HG03103 (cell line): ENCODE measurements at regions not wholly inside any gene's neighbourhood (a gene's known extent, or its start where the extent isn't known, plus 50 kb on each side); places are given as distances from the start of the nearest gene placed in this dataset.
"Not testable (repeated sequence)": the region's sequence is repeated elsewhere in the genome, so short reads cannot be mapped to it uniquely, and the experiment has no call there.

Experiments used
- ATAC-seq: cut with Tn5 transposase; IDR thresholded peaks from one replicate; pipeline ENCODE4 v1.9.1; 2021; ENCODE audit warnings: low read depth; ENCODE audit not compliant: unreplicated experiment

- ATAC-seq, result no peak
These were observed 726.7 kb upstream of the NR2F2 start for GRCh38 chr15:95603802-95604201.

DNA sequence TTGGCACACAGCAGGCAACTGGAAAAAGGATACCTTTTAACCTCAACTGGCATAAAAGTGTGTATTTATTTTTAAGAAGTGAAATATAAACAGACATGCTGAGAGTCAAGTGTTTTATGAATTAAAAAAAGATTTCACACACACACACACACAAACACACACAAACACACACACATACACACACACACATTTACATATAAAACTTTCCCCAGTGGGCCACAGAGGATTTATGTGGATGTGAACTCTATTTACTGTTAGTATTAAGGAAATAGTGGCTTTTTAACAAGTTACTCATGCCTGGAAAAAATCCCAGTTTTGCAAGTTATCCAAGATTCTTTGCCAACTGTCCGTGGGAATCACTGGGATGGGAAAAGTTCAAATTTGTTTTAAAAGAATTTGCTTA is 725.9 kb upstream of the NR2F2 start:
- no peak for ATAC-seq

DNA sequence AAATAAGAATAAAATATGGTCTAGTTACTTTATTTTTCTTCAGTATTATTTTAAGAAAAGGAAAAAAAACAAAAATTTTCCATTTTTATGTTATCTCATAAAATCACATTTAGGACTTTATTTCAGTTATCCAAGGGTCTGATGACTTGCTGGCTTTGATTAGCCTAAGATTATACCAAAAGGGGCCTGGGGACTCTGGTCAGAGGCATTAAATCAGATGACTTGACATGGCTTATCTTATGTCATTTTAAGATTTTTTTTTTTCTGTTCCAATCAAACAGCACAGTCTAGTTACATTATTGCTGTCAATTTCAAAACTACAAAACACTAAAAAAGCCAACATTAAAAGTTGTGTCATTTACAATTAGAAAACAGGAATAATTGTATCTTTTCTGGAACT is 725.4 kb upstream of the NR2F2 start:
- no peak for ATAC-seq

DNA sequence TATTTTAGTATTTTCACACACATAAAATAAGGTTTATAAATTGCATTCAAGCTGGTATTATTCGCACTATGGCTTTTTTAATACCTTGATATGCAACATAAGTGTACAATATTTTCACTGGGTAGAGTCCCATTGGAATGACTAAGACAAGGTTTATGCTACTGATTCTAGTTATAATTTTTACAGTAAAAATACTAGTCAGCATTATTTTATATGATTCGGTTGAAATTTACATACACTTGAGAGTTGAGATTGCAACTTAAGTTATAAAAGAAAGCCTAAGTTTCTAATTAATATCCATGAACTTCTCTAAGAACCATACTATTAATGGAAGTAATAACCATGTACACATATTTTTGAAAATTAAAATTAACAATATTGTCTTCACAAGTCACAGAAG is 723.9 kb upstream of the NR2F2 start:
- ATAC-seq, result no peak

DNA sequence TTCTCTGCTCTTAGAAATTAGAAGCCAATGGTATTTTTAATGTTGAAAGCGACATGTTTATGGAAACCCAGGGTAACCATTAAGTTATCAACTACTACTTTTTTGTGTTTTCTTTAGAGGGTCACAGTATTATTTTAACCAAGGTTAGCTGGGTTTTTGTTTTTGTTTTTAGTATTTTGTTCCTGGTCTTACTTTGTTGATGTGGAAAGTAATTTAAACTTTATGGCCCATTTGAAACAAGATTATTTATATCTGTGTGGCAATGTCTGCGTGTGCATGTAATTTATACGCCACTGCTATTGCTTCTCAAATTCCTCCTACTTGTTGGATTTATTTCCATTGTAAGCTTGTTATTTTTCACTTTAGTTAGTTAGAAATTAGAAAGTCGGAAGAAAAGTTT is 722.1 kb upstream of the NR2F2 start:
- ATAC-seq, result no peak

- no peak for ATAC-seq
These were observed 721.4 kb upstream of the NR2F2 start for GRCh38 chr15:95609096-95609495.

GRCh38 chr15:95610945-95611344 is 719.6 kb upstream of the NR2F2 start:
- ATAC-seq, result no peak

DNA sequence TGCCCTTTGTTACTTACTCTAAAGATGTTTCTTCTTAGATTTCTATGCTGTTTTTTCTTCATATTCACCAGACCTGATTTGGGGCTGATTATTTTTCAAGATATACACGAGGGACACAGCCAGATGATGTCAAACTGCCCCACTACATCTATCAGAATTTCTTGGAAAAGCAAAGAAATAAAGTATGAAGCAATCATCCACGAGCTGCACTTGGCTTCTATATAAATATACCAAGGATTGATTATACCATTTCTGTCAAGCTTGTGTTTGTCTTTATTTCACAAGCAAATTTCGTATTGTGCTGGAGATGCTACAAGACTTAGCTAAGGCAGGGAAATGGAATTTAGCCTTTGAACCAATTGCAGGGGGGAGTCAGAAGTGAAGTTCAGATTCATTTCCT is 715.1 kb upstream of the NR2F2 start:
- ATAC-seq, result no peak

DNA sequence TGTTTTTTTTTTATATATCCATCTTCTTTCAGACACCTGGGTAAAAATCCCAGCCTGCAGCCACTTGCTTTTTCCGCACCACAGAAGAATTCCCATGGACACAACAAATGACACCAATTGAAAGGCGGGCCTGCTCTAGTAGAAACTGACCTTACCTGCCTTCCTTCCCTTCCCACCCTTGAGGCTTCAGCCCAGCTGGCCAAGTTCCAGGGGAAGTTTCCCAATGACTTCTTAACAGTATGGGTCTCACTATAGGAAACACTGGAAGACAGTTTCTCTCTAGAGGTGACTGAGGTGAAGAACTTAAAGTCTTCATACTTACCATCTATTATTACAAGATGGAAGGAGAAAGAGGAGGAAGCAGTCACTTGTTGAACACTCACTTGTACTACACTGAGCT is 714.2 kb upstream of the NR2F2 start:
- ATAC-seq, result no peak

GRCh38 chr15:95620934-95621579 is 709.4 kb upstream of the NR2F2 start:
- ATAC-seq, result no peak

DNA sequence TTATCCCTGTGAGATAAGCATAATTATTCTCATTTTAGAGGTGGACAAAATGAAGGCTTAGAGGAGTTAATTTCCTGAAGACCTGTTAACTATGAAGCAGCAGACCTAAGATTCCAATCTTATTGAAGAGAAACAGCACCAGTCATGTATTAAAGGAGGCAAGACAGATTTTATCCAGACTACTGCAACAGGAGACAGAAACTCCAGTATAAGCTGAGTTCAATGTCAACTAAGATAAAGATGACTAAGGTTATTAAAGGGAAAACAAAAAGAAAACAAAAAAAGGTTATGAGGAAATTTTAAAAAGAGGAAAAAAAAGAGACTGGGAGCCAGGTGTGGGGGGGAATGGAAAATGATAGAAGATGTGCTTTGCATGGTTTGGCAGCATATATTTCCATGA is 707.7 kb upstream of the NR2F2 start:
- ATAC-seq, result no peak

DNA sequence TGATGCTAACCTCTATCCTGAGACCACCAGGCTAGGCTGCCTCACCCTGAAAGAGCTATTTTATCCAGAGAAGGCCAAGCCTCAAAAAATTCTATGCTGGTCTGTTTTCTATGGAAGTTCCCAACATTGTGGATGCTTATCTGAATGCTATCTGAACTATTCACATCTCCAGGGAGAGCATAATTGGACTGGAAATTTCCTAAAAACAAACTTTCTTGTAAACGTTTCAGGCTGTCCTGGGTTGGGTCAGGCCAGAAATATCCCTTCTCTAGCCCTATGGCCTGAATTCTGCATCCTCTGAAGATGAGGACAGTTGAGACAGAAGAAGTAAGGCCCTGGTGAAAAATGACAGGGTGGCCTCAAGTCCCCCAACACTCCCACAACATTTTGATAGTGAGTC is 706.4 kb upstream of the NR2F2 start:
- ATAC-seq, result no peak

- no peak for ATAC-seq
These were observed 705.7 kb upstream of the NR2F2 start for GRCh38 chr15:95624616-95625361.

- no peak for ATAC-seq
These were observed 703.8 kb upstream of the NR2F2 start for GRCh38 chr15:95626501-95627361.

DNA sequence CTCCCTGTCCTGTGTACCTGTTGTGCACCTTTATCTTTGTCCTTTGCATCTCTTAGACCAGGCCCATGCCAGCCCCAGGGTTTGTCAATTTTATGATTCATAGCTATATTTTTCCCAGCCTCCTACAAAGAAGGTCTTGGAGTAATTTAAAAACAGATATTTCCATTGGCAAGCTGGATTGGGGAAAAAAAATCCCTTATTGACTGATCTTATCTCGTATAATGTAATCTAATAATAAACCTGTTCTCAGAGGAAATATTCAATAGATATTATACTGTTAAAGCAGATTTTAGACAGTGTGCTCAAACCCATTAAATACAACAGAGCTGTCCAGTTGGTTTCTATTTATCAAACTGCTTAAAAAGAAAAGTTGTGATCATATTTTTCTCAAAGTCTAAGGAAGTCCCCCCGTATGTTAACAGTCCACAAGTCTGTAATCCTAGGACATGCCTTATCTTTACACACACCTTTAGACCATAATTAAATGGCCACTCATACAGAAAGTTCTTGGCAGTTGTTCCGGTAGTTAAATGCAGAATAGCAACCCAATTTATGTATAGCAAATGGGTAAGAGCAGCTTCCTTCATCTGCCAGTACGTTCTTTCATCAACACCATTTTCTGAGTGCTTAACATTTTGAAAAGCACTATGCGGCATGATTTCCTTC is 700.9 kb upstream of the NR2F2 start:
- no peak for ATAC-seq

DNA sequence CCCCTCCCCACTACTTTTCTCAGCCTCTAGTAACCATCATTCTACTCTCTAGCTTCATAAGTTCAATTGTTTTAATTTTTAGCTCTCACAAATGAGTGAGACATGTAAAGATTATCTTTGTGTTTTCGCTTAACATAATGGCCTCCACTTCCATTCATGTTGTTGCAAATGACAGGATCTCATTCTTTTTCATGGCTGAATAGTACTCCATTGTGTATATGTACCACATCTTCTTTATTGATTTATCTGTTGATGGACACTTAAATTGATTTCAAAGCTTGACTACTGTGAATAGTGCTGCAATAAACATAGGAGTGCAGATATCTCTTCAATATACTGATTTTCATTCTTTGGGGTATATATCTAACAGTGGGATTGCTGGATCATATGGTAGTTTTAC is 699.8 kb upstream of the NR2F2 start:
- ATAC-seq, result no peak

- ATAC-seq, result no peak
These were observed 694.8 kb upstream of the NR2F2 start for GRCh38 chr15:95635666-95636065.

DNA sequence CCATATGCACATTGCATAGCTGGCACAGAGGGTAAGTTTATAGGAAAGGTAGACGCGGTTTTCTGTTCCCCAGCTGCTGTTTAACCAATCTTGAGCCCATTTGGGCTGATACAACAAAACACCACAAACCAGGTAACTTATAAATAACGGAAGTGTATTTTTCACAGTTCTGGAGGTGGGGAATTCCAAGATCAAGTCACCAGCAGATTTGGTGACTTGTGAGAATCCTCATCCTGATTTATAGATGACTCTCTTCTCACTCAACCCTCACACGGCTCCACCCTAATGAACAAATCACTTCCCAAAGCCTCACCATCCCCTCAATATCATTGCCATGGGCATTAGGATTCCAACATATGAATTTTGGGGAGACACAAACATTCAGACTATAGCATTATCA is 694.4 kb upstream of the NR2F2 start:
- no peak for ATAC-seq

DNA sequence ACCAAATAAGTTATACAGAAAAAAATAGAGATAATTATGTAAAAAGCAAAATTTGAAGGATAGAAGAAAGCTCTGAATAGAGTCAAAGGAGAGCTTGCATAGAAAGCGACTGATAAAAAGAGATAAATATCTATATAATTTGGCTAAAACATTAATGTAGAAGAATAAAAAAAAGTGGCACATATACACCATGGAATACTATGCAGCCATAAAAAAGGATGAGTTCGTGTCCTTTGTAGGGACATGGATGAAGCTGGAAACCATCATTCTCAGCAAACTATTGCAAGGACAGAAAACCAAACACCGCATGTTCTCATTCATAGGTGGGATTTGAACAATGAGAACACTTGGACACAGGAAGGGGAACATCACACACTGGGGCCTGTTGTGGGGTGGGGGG is 693.3 kb upstream of the NR2F2 start:
- not testable (repeated sequence) for ATAC-seq

GRCh38 chr15:95639208-95639607 is 691.3 kb upstream of the NR2F2 start:
- ATAC-seq, result no peak
